Activated CD4-positive, alpha-beta T cell treated with anti-CD3 and anti-CD28 coated beads, Interleukin-2, Interleukin-6, amounts not matched to agents 100 ng/mL and 50 ng/mL, durations not matched to agents 16 hours and 8 hours (primary cell): ENCODE measurements at regions not wholly inside any gene's neighbourhood (a gene's known extent, or its start where the extent isn't known, plus 50 kb on each side); places are given as distances from the start of the nearest gene placed in this dataset.
A peak's percentile ranks its signal among the peaks of the same experiment; 100 is the strongest.

ENCODE experiments used
- DNase-seq: peaks from one replicate; pipeline ENCODE4 v3.0.0-alpha.2; 2020

DNA sequence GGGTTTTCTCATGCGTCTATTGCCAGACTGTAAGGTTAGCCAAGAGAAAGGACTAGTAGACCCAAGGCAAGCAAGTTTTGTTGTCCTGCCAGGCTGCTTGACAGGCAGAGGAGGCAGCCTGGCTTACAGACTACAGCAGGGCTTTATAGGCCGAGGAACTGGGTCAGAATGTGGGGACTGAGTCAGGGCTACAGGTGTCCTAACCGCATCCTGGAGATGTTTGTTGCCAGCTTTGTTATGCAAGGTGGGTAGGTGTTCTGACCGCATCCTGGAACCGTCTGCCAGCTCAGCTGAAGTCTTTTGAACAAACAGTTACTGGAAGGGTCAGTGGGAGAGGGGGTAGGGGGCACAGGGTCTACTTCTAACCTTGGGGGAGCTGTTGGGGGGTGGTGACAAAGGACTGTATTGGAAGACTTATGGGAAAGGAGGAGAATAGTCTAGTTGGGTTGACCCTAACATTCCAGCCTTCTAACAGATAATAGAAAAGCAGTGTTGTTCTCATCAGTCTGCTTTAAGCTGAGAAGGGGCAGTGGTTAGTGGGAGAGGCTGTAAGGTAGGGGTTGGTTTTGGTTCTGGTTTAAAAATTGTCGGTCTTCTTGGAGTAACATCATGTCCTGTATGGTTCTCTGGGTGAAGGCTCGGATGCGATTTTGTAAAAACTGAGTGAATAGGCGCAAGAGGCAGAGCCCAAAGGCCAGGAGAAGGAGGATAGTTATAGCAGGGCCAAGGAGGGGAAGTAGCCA lies 913.8 kb upstream of the SLITRK5 start:
- DNase-seq, result peak; percentile 12

DNA sequence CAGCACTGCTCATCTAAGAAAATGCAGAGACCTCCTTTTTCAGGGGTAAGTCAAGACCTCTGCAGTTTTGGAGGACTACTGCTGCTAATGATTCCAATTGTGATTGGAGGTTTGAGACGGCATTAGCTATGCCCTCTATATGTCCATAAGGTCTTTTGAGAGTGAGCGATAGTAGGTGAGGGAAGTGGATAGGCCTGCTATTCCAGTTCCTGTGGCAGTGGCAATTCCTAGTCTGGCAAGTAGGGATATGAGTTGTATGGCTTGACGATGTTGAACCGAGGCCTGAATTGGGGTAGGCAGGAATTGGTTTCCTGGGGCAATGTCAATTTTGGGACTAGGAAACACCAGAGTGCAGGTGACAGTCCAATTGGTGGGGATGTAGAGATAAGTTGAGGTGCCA lies 913.1 kb upstream of the SLITRK5 start:
- no peak for DNase-seq

DNA sequence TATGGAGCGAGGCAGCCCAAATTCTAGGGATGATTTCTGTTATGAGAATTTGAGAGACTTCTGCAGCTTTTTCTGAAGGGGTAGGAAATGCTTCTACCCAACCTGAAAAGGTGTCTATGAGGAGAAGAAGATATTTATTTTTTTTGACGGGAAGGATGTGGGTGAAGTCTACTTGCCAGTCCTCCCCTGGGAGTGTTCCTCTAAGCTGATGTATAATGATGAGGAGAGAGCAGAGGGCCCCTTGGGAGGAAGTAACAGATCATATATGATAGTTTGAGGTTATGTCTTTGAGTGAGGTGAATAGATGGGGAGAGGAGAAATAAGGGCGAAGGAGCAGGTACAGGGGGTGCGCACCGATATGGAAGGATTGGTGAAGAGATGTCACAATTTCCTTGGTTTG lies 910.6 kb upstream of the SLITRK5 start:
- no peak for DNase-seq

DNA sequence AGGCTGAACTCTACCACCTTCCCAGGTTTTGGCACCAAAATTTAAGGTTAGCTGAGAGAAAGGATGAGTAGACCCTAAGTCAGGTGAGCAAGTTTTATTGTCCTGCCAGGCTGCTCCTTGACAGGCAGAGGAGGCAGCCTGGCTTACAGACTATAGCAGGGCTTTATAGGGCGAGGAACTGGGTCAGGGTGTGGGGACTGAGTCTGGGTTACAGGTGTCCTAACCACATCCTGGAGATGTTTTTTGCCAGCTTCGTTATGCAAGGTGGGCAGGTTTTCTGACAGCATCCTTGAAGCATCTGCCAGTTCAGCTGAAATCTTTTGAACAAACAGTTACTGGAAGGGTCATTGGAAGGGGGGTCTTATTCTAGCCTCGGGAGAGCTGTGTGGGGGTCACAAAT lies 905.7 kb upstream of the SLITRK5 start:
- no peak for DNase-seq

DNA sequence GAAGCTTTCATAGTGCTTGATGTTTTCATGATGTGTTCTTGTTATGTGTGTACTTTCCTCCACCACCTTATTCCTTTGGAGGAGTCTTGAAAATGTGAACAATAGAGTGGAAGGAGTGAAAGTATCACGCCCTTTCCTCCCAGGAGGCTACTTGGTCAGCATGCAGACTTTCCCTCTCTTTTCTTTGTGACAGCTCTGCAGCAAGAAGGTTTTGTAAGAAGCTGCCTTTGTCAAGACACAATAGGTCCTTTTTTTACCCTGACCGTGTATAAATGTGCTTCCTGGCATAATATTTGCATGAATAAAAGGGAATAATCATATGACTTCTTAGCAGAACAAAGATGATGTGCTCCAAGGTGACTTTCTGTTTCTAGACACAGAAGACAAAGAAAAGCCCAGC lies 882.6 kb upstream of the SLITRK5 start:
- DNase-seq, result no peak

DNA sequence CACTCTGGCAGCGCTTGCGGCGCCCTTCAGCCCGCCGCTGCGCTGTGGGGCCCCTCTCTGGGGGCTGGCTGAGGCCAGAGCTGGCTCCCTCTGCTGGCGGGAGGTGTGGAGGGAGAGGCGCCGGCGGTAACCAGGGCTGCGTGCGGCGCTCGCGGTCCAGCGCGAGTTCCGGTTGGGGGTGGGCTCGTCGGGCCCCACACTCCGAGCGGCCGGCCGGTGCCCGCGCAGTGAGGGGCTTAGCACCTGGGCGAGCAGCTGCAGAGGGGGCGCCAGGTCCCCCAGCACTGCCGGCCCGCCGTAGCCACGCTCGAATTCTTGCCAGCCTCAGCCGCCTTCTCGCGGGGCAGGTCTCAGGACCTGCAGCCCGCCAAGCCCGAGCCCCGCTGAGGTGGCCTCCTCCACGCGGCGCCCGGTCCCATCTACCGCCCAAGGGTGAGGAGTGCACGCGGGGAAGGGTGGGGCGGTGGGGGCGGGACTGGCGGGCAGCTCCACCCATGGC lies 879.0 kb upstream of the SLITRK5 start:
- no peak for DNase-seq

DNA sequence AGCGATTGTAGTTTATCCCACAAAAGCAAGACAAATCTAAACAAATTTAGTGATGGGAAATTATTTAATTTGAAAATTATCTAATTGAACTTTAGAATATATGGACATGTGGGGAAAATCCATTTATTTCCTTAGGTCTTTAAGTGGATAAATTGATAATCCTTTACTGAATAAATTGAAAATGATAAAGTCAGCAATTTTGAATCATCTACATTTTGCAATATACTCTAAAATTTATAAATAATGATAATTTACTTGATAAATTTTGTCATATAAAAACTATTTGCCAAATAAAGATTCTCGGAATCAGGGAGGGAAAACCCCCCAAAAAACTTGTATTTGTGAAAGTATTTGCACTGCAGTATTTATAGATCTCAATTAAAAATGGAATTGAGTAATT lies 875.3 kb upstream of the SLITRK5 start:
- no peak for DNase-seq

DNA sequence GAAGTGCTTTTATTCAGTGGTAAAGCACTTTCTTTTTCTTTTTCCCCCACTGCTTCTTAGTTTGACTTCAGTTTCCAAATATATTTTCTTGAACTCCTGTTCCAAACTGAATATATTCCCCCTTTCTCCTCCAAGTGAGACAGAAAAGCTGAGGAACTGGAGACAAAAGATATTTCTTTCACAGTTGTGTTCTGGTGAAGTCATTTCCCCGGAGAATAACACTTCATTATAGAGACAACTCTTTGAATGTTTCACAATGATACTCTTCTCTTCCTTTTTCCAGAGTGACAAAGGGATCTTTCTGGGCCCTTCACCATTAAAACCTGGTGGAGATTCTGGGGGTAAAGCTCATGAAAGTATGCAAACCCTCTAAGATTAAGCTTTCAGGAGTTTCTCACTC lies 860.8 kb upstream of the SLITRK5 start:
- no peak for DNase-seq

DNA sequence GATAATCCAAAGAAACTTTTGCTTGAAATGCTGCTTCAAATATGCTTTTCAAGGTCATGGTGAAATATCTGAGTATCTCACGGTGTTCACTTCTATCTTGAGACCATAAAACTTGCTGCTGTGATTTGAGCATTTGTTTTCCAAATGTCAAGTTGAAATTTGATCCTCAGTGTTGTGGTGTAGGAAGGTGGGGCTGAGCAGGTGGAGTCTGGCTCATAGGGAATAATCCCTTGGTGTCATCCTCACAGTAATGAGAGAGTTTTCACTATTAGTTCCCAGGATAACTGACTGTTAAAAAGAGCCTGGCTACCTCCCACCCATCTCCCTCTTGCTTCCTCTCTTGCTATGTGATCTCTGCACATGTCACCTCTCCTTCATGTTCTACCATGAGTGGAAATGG lies 858.0 kb upstream of the SLITRK5 start:
- DNase-seq, result no peak

DNA sequence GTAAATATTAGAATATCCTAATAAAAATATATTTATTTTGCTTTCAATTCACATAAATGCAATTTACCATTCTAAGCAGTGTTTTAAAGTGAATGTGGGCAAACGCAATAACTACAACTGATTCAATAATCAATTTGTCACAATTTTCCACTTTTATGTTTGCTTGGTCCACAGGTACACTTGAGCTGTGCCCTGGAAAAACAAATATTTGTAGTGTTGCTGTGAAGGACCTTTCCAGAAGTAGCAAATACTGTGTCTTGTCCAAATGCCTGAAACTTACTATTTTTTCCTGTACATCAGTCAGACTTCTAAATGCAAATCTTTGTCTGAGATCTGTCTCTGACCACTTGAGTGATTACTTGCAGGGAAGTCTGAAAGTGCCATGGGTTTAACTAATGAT lies 845.8 kb upstream of the SLITRK5 start:
- DNase-seq, result no peak

DNA sequence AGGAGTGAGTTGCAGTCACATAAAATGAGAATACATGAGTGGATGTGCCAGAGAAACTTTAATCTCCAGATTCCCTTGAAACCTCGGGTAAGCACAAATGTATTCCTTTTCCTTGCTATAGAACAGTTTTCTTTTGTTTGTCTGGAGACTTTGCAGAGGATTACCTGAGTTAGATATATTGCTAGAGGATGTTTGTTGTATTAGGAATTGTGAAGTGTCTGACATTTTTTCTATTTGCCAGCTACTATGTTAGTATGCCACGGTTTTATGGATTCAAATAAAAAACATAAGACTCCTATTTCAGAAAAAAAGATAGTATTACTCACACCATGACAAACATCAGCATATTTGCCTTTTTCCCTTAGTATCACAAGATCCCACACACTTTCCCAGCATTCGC lies 844.9 kb upstream of the SLITRK5 start:
- DNase-seq, result no peak

DNA sequence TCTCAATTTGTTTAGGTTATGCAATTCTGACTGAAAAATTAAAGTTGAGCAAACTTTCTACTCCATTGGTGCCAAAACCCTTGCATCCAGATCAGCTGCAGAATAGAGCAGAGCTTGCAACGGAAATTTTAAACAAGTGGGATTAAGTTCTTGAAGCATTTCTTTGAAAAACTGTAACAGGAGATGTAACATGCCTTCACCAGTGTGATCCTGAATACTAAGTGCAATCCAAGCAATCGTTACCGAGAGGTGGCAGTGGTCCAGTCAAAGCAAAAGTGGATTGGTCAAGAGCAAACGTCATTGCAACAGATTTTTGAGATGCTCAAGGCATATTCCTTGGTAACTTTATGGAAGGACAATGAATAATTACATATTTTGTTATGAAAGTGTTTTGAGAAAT lies 841.1 kb upstream of the SLITRK5 start:
- no peak for DNase-seq

DNA sequence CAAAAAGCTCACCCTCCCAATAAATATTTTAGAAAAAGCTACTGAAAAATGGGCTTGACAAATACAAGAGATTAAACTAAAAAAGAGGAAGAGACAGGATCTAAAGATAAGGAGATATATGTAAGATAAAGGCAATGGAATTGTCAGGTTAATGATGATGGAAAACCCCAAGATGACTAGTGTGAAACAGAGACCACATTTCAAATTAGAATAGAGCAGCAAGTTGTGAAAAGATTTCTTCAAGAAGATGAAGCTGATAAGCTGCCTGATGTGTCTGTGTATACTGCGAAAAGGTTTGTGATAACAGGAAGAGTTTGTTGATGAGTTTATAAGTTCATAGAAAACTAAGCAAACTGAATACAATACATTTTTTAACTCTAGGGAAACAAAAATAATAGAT lies 840.1 kb upstream of the SLITRK5 start:
- DNase-seq, result no peak

DNA sequence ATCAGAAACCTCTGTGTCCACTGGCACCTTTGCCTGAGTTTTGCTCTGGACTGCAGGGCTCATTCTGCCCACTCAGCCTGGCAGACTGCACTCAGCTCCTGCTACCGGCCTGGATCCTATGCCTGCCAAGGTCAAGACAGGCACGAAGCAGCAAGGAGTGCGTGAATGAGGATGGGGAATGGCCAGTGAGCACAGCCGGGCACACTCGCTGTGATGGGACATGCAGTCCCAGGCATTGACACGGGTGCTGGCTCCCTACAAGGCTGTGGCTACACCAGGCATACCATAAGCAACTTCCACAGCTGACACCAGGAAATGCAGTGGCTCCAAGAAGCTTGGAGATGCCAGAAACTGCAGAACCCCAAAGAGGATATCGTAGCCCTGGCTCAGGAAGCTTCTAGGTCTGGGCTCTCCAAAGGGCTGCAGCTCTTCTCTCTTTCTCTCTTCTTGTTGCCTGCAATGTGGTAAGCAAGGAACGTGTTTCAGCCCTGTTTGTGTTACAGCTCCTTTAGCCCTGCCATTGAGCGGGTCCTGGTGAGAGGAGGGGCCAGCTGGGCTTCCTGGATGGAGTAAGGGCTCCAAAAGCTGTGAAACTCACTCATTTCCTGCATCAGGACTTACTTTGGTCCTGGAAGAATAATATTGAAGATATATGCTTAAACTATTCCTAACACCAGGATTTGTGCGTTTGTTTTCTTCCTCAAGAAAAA lies 832.6 kb upstream of the SLITRK5 start:
- DNase-seq, result no peak

DNA sequence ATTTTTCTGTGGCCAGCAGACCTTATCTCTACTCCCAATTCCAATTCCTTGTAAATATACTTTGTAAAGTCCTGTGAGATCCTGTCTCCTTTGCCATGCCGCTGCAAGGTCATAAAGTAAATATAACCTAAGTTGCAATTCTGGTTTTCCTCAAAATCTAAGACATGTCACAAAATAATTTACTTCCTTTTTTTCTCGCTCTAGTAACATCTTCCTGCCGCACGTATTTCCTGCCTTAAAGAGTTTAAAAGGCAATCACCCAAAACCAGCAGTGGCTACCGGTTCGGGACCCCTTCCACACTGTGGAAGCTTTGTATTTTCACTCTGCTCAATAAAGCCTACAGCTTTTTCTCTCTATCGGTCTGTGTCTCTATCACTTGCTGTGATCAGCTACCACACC lies 832.0 kb upstream of the SLITRK5 start:
- DNase-seq, result no peak

DNA sequence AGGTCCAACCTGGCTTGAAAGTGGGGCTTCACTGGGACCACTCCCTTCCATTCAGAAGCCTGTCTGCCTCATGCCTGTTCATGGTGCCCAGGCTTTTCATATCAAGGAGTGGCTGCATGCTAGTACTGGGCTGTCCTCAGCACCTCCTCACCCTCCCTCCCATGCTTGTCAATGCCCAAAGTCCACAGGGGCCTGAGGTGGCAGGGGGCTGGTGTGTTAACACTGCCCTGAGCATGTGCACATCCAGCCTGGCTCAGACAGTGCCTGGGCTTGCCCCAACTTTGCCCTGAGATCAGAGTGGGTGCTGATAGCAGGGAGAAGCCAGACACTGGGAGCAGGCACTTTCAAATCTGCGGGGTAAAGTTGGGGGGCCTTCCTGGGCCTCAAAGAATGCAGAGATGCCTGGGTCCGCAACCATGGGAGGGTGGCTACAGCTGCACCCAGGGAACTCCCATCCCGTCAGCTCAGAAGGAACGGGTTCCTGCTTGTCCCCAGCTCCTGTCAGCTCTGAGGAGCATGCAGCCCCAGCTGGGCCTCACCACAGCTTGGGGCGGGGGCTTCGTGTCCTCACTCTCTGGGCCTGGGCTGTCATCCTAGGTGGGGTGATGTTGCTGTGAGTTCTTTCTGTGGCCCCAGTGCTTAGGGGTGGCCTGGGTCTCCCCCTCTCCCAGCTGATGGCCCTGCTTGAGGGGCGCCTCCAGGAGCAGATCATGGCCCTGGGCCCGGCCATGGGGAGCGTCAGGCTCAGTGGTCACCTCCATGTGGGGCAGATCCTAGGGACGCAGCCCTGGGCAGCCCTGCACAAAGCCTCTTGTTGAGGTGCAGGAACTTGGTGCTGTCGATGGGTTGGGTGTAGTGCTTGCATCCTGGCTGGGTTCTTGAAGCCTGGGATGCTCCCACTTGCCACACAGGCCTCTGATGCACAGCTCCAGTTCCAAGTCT lies 830.6 kb upstream of the SLITRK5 start:
- DNase-seq, result no peak

DNA sequence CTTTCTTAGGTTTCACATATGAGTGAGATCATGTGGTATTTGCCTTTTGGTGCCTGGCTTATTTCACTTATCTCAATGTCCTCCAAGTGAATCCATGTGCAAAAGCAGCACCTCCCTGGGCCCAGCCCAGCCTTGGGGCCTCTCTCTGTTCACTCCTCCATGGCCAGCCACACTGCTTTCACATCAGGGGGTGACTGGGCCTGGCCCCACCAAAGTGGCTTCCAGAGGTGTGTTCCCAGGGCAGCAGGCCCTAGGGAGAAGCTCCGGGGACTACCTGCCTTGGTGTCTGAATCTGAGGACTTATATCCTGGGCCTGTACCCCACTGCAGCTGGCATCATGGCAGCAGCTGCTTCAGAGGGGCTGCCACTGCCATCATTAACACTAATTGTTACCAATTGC lies 829.9 kb upstream of the SLITRK5 start:
- no peak for DNase-seq

DNA sequence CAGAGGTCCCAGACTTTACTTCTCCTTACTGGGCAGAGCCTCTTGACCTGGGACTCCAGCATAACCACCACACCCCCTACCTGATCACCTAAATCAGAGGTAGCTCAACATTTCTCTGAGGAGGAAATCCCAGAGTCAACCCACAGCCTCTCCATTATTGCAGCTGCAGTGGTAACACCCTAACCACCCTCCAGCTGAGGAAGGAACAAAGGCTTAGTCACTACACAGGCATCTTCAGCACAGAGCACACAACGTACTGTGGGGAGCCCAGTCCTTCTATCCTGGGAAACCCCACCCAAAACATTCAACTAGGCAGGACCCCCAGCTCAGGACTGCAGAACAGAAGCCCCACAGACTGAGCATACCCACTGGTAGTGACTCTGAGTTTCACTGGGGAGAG lies 824.7 kb upstream of the SLITRK5 start:
- no peak for DNase-seq

DNA sequence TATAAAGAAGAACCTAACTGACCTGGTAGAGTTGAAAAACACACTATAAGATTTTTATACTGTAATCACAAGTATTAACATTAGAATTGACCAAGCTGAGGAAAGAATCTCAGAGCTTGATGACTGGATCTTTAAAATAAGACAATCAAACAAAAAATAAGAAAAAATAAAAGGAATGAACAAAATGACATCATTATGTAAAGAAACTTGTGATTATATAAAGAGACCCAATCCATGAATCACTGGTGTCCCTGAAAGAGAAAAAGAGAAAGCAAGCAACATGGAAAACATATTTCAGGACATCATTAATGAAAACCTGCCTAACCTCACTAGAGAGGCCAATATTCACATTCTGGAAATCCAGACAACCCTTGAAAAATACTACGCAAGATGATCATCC lies 822.5 kb upstream of the SLITRK5 start:
- no peak for DNase-seq

DNA sequence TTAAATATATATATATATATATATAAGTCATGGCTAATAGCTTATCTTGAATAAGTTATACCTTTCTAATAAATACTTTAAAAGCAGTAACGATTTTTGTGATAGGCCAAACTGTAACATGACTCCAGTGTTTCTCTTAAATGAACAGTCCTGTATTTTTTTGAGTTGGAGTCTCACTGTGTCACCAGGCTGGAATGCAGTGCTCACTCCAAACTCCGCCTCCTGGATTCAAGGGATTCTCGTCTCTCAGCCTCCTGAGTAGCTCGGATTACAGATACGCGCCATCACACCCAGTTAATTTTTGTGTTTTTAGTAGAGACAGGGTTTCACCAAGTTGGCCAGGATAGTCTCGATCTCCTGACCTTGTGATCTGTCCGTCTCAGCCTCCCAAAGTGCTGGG lies 814.2 kb upstream of the SLITRK5 start:
- DNase-seq, result no peak

DNA sequence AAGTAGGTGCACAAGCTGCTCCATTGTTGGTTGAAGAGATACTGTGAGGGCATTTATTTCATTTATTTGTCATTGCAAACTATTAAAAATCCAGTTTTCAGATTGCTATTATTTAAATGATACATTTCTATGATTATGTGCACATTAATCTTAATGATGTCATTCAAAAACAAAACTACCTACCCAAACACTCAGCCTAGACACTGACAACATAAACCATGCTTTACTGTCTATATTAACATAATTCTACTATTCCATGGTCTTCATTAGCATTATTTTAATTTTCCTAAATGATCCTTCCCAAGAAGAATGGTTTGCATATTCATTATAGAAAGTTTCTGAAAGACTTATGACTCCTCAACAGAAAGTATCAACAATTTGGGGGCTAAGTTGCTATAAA lies 813.0 kb upstream of the SLITRK5 start:
- no peak for DNase-seq

DNA sequence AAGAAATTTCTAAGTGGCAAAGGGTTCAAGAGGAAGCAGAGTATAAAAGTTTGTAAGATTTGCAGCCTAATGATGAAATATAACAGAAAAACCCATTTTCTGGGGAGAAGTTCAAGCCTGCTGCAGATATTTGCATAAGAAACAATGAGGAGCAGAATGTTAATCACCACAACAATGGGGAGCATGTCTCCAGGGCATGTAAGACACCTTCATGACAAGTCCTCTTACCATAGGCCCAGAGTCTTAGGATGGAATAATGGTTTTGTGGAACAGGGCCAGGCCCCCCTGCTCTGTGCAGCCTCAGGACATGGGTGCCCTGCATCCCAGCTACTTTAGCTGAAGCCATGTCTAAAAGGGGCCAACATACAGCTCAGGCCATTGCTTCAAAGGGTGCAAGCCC lies 809.0 kb upstream of the SLITRK5 start:
- no peak for DNase-seq

DNA sequence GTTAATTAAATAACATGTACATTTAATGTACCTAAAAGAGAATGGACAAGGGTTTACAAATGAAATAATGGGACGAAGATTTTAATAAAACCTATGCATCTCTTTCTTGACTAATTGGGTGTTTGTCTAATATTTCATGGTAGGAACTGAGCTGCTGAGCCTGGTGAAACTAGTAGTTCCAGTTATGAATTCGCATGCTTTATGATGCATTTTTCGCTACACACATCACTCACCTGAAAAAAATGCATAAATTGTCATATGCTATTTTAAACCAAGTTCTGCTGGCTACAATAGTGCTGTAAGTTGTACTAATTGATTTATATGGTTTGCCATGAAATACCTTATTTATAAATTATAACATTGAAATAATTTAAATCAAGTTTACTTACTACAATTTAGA lies 806.8 kb upstream of the SLITRK5 start:
- DNase-seq, result no peak

DNA sequence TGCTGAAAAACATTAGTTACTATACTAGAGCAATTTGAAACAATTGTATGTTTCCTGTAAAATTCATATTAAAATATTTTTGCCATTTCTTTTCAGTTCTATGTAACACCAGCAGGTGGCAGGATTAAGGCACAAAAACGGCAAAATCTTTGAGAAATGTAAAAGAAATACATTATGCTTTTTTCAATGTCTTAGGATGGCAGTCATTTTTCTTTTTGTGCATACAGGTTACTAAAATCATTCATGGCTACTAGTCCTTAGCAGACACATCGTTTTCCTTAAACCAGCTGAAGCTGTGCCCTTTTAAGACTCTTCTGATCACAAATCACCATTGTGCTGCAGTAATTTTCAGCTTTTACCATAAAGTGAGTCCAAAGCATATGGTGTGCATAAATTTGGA lies 800.7 kb upstream of the SLITRK5 start:
- peak; percentile 1 for DNase-seq
